KMS-11 (cell line): ENCODE measurements at regions not wholly inside any gene's neighbourhood (a gene's known extent, or its start where the extent isn't known, plus 50 kb on each side); places are given as distances from the start of the nearest gene placed in this dataset.

Experiments used
- H2AFZ ChIP-seq: fragments of 200-600 bp; sonication (generic); 2 replicates; pipeline ENCODE4 v1.6.1; 2016; ENCODE audit warnings: antibody characterized with exemption, mixed run types, low read depth
- H3K27ac ChIP-seq: fragments of 200-600 bp; sonication (generic); 2 replicates; pipeline ENCODE4 v1.6.1; 2016; ENCODE audit warnings: mild to moderate bottlenecking, mixed run types
- H3K27me3 ChIP-seq: fragments of 200-600 bp; sonication (generic); 2 replicates; pipeline ENCODE4 v1.6.1; 2017; ENCODE audit warnings: mild to moderate bottlenecking, low read depth, mixed run types, moderate library complexity; ENCODE audit not compliant: insufficient read depth
- H3K36me3 ChIP-seq: fragments of 200-600 bp; sonication (generic); 2 replicates; pipeline ENCODE4 v1.6.1; 2017; ENCODE audit warnings: mild to moderate bottlenecking, mixed run types; ENCODE audit not compliant: insufficient read depth
- H3K4me1 ChIP-seq: fragments of 200-600 bp; sonication (generic); 2 replicates; pipeline ENCODE4 v1.6.1; 2016; ENCODE audit warnings: mild to moderate bottlenecking, low read depth, mixed run types; ENCODE audit not compliant: poor library complexity, severe bottlenecking
- H3K4me2 ChIP-seq: fragments of 200-600 bp; sonication (generic); 2 replicates; pipeline ENCODE4 v1.7.0; 2016; ENCODE audit warnings: mild to moderate bottlenecking, mixed run types
- H3K4me3 ChIP-seq: fragments of 200-600 bp; sonication (generic); IDR thresholded peaks from 2 replicates; pipeline ENCODE4 v1.6.1; 2017; ENCODE audit warnings: low read depth, low read length, mixed read lengths; ENCODE audit not compliant: insufficient read depth
- H3K79me2 ChIP-seq: fragments of 200-600 bp; sonication (generic); 2 replicates; pipeline ENCODE4 v1.6.1; 2016; ENCODE audit warnings: low read depth, mixed run types; ENCODE audit not compliant: insufficient read depth
- H3K9ac ChIP-seq: fragments of 200-600 bp; sonication (generic); 2 replicates; pipeline ENCODE4 v1.6.1; 2016; ENCODE audit warnings: mild to moderate bottlenecking, mixed run types
- H4K20me1 ChIP-seq: fragments of 200-600 bp; sonication (generic); 2 replicates; pipeline ENCODE4 v1.6.1; 2016; ENCODE audit warnings: mild to moderate bottlenecking, mixed run types; ENCODE audit not compliant: insufficient read depth
- CTCF ChIP-seq: fragments of 200-600 bp; sonication (generic); conservative IDR thresholded peaks from 2 replicates; pipeline ENCODE4 v1.6.1; 2017; ENCODE audit warnings: low read depth, mild to moderate bottlenecking, antibody characterized with exemption, low read length, moderate library complexity, mixed read lengths

DNA sequence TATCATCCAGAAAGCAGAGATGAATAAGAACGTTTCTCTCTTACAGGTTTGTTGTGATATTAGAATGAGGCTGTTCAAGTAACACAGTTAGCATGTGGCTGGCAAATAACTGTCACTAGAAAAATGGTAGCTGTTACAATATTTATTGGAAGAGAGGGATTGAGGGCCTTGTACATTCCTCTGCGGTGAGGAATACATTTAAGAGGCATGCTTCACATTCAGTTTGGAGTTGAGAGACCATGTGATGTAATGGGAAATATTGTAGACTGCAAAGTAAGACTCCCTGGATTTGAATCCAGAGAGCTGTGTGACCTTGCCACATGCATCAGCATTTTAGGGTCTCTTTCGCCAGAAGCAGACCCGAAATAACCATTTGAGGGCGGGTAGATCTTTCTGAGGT, 104.8 kb upstream of the KIT start:
- H3K4me2 ChIP-seq: no peak overlapping the region
- no peaks in the 10 kb centered on the region for H3K27me3 ChIP-seq
- H2AFZ ChIP-seq: no peak overlapping the region
- no peaks in the 10 kb centered on the region for H4K20me1 ChIP-seq
- peaks cover 3% of the 10 kb centered on the region for H3K4me1 ChIP-seq
- H3K36me3 ChIP-seq: no peaks in the 10 kb centered on the region
- H3K79me2 ChIP-seq: no peaks in the 10 kb centered on the region
- H3K4me3 ChIP-seq: no peak overlapping the region
- TF ChIP-seq CTCF: no peak
- H3K9ac ChIP-seq: no peak overlapping the region
- no peak overlapping the region for H3K27ac ChIP-seq

DNA sequence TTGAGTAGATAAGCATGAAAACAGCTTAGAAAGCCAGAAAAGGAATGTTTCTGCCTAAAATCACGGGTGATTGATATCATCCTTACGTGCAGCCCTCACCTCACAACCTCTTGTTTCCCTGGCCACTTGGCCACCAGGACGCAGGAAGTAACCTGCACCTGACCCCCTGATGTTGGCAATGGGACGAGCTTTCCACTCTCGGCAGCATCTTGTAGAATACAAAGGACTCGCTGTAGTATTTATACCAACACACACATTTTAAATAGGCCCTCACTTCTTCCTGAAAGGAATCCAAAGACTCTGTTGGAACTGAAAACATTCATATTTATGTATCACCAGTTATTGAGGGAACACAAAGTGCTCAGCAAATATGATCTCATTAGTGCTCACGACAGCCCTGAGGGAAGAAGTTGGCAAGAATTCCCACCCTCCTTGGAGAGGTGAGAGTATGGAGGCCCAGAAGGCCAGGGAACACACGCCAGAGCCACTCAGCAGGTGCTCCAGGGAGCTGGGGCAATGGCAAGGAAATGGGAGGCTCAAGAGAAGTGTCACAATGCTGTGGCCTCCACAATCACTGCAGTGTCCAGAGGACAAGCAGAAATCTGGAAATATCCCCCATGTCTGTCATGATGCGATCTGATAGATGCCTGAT, 103.3 kb upstream of the KIT start:
- Histone ChIP-seq H3K4me3 (no peak overlapping the region), H3K4me2 (no peak overlapping the region), H3K27ac (no peak overlapping the region), H4K20me1 (no peaks in the 10 kb centered on the region), H3K36me3 (no peaks in the 10 kb centered on the region), H3K79me2 (no peaks in the 10 kb centered on the region), H3K9ac (no peak overlapping the region), H3K27me3 (no peaks in the 10 kb centered on the region), H2AFZ (no peak overlapping the region), H3K4me1 (no peaks in the 10 kb centered on the region)
- TF ChIP-seq CTCF: no peak

GRCh38 chr4:54556051-54556450, 101.7 kb upstream of the KIT start:
- H3K27ac ChIP-seq: no peak overlapping the region
- no peaks in the 10 kb centered on the region for H3K4me1 ChIP-seq
- no peak for TF ChIP-seq CTCF
- no peaks in the 10 kb centered on the region for H4K20me1 ChIP-seq
- no peak overlapping the region for H3K4me3 ChIP-seq
- H3K4me2 ChIP-seq: no peak overlapping the region
- no peaks in the 10 kb centered on the region for H3K27me3 ChIP-seq
- H2AFZ ChIP-seq: no peak overlapping the region
- H3K9ac ChIP-seq: no peak overlapping the region
- H3K79me2 ChIP-seq: no peaks in the 10 kb centered on the region
- no peaks in the 10 kb centered on the region for H3K36me3 ChIP-seq

- no peak overlapping the region for H3K4me3 ChIP-seq
- H3K4me2 ChIP-seq: no peak overlapping the region
- H3K36me3 ChIP-seq: no peaks in the 10 kb centered on the region
- H3K4me1 ChIP-seq: no peaks in the 10 kb centered on the region
- H3K79me2 ChIP-seq: no peaks in the 10 kb centered on the region
- H3K27ac ChIP-seq: no peak overlapping the region
- no peak overlapping the region for H2AFZ ChIP-seq
- H4K20me1 ChIP-seq: no peaks in the 10 kb centered on the region
- H3K27me3 ChIP-seq: no peaks in the 10 kb centered on the region
- H3K9ac ChIP-seq: no peak overlapping the region
- no peak for TF ChIP-seq CTCF
Observed at GRCh38 chr4:54556587-54556986, 101.2 kb upstream of the KIT start.
